GM20431 (cell line): ENCODE measurements at regions not wholly inside any gene's neighbourhood (a gene's known extent, or its start where the extent isn't known, plus 50 kb on each side); places are given as distances from the start of the nearest gene placed in this dataset.
"Not testable (repeated sequence)": the region's sequence is repeated elsewhere in the genome, so short reads cannot be mapped to it uniquely, and the experiment has no call there.

Experiments used
- in situ Hi-C: fragments of 300-500 bp; cut with MseI, MboI; formaldehyde crosslinking; loops from one replicate; pipeline ENCODE4 v1.15.0; 2020; ENCODE audit warnings: low sequenced_read_pairs; ENCODE audit not compliant: unreplicated experiment

DNA sequence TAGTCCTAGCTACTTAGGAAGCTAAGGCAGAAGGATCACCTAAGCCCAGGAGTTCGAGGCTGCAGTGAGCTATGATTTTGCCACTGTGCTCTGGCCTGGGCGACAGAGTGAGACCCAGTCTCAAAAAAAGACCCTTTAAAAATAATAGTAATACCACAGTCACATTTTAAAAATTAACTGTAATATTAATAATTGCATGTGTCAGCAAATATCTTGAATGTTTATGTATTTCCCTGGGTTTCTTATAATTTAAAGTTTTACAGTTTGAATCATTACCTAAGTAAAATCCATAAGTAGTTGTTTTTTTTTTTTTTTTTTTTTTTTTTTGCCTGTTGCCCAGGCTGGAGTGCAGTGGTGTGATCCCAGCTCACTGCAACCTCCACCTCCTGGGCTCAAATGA is 69.2 kb downstream of the LYZL2 start:
- in situ Hi-C loops = no loop called here

DNA sequence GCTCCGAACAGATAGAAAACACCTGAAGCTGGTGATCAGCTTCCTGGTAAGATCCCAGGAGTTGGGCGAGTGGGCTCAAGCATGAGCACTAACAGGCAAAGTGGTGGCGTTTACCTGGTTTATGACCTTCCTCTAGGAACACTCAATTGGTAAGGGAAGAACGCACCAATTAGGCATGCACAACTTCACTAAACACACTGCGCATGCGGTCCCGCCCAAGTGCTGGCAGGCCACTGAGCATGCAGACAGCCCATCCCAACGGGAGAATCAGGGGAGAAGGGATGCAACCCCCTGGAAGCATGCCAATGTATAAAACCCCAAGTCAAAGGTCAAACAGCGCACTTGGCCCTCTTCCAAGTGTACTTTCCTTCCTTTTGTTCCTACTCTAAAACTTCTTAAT is 70.4 kb downstream of the LYZL2 start:
- in situ Hi-C loops = no loop called here

DNA sequence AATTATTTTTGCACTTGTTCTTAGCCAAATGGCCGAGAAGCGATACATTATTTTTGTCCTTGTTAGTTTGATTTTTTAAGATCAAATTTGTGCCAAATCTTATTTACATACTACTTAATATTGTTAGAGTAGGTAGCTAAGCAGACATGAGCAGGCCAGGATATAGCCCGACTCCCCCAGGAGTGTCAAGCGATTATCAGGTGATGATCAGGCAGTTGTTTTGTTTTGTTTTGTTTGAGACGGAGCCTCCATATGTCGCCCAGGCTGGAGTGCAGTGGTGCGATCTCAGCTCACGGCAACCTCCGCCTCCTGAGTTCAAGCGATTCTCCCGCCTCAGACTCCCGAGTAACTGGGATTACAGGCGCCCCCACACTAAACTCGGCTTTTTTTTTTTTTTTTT is 71.1 kb downstream of the LYZL2 start:
- in situ Hi-C loops = no loop called here

DNA sequence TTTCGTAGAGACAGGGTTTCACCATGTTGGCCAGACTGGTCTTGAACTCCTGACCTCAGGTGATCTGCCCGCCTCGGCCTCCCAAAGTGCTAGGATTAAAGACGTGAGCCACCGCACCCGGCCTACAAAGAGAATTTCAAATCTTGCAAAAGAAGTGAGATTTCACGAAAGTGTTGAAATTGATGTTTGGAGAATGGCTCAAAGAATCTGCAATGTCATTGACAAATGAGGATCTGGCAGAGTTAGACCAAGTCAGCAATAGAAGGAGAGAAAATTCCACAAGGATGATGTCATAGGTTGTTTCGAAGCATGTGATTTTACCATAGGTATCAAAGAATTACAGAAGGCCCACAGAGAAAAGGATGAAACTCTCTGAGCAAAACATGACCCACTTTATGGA is 71.7 kb downstream of the LYZL2 start:
- in situ Hi-C loops = no loop called here

DNA sequence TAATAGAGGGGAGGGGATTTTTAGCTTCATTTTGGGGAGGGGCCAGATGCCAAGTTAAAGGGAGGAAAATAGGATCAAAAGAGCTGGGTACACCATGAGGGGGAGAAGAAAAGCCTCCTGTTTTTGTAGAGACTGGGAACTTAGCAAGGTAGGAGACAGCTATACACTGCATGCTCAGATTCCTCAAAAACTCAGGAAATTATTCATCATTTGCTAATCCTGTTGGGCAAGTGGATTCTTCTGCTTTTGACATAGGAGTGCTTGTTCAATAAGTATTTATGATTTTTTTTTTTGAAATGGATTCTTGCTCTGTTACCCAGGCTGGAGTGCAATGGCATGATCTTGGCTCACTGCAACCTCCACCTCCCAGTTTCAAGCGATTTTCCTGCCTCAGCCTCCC is 73.4 kb downstream of the LYZL2 start:
- in situ Hi-C loops = no loop called here

DNA sequence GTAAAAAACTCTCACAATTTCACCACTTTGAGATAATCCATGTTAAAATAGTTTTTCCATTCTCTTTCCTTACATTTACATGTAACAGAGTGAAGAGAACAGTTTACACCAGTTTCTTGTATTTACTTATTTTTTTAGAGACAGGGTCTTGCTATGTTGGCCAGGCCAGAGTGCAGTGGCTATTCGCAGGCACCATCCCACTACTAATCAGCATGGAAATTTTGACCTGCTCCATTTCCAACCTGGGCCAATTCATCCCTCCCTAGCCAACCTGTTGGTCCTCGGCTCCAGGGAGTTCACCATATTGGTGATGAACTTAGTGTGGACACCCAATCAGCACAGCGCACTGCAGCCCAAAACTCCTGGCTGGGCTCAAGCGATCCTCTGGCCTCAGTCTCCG is 74.1 kb downstream of the LYZL2 start:
- in situ Hi-C loops = no loop called here

DNA sequence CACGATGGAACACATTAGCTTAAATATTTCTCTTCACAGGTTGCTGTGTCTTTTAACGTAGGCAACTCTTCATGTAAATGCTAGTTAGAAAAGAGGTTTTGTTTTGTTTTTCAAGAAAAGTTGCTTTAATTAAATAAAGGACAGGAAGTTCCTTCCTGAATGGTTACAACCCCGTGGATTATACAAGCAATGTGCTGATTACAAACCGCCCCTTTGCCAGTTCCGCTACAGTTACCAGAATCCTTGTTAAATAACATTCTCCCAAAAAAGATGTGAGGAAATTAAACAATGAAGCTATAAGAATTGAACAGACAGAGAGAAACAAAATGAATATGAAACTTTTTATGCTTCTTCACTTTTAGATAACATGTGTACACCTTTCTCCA is 75.1 kb downstream of the LYZL2 start:
- in situ Hi-C loops = no loop called here

DNA sequence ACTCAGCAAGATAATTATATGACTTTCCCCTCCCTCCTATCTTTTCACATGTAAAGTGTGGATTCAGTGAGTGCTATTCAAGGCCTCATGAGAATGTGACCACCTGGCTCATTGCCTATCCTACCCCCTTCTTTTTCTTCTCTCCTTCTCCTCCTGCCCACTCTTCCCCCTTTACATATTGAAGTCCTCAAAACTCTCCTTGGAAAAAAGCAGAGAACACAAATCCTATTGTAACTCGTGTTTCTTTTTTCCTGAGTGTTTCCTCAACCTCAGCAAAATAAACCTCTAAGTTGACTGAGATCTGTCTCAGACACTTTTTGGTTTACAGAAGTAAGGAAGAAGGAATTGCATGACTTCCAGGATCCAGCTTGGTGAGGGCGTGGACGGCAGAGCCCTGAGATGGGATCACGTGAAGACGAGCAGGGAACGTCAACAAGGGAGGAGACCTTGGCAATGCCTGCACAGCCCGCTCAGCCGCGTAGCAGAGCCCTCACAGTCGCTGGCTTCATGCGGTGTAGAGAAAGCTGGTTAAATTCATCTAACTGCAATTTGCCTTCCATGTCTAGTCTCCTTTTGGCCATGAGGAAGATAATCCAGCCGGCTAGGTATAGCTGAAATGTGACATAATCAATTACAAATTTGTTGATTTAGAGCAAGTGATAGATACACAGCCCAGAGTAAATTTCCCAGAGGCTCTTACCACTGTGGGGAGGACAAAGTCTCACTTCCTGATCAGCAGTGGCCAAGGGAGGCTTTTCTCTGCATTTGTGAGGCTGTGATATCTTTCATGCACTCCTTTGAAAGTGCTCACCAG is 75.7 kb downstream of the LYZL2 start:
- in situ Hi-C loops = no loop called here

DNA sequence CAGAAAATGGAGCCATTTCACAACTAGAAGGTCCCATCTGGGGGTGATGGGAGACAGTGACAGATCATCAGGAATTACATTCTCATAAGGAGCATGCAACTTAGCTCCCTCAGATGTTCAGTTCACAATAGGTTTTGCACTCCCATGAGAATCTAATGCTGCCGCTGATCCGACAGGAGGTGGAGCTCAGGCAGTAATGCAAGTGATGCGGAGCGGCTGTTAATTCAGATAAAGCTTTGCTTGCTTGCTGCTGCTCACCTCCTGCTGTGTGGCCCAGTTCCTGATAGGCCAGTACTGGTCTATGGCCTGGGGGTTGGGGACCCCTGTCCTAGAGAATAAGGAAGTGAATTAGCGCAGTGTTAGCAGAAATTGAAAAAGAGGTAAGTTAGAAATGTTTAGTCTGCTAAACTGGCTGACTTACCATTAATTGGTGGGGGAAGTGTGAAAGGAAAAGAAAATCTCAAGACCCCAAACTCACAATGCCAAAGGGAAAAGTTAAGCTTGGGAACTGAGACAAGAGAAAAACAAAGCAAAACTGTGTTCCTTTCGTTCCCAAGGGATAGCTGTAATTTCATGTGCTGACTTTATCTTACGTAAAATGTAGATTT is 76.4 kb downstream of the LYZL2 start:
- in situ Hi-C loops = no loop called here

DNA sequence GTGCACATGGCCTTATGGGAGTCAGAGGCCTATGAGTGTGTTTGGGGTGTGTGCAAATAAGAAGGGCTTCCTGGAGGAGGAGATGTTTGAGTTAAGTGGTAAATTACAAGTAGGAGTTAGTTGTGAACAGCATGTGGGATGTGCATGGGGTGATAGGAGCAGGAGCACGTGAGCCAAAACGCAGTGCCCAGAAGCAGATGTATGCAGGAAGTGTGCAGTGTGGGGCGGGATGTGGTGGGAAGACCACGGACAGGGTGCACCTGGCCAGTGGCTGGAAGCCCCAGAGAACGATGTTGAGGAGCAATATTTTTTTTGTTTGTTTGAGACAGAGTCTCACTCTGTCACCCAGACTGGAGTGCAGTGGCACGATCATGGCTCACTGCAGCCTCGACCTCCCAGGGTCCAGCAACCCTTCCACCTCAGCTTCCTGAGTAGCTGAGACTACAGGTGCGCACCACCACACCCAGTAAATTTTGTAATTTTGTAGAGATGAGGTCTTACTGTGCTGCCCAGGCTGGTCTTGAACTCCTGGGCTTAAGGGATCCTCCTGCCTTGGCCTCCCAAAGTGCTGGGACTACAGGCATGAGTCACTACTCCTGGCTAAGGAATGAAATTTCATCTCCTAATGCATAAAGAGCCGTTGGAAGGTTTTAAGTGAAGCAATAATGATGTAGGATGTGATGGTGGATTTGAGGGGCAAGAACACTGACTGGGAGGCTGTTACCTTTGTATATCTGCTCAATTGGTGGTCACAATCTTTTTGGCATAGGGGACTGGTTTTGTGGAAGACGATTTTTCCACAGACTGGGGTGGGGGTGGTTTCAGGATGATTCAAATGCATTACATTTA is 78.4 kb downstream of the LYZL2 start:
- in situ Hi-C loops = no loop called here

DNA sequence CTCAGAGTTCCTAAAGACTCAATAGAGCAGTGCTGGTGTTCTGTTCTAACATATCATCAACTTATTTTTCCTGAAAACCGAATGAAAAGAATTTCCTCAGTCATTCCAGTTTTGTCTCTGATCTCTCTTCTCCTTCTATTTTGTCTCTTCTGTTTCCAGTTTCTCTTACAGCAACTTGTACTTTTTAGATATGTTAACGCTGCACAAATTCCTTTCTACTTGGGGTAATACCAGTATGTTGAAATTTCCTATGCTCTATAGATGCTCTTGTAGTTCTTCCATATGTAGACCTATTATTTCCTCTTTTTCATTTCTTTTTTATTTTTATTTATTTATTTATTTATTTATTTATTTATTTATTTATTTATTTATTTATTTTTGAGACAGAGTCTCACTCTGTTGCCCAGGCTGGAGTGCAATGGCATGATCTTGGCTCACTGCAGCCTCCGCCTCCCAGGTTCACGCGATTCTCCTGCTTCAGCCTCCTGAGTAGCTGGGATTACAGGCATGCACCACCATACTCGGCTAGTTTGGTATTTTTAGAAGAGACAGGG is 80.3 kb downstream of the LYZL2 start:
- in situ Hi-C loops = not testable (repeated sequence)

DNA sequence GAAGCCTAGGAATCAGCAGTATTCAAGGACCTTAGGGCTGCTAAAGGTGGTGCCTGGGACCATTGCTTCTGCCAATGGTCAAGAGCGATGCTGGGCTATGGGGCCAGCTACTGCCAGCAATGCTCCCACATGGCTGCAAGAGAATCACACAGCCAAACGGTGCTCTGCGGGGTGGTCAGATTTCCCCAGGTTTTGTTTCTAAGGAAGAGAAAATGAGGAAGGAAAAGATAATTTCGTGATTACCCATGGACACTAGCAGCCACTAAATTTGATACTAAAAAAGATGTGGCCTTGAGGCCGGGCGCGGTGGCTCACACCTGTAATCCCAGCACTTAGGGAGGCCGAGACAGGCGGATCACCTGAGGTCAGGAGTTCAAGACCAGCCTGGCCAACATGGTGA is 83.0 kb downstream of the LYZL2 start:
- in situ Hi-C loops = no loop called here

DNA sequence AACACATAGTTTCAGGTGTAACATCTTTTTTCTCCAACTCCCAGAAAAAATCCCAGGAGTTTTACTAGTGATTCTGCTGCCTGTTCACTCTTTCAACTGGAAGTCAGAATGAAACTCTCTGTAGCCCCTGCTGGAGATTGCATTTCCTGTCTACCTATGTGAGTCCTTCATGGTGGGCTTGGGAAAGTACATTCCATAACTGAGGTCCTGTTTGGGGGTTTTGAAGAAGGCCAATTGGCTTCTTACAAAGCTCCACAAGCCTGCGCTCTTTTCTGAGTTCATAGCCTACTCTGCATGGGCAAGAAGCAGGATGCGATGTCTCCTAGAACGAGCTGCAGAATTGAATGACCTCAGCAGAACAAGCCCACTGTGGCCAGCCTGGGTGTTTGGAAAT is 86.7 kb downstream of the LYZL2 start:
- in situ Hi-C loops = no loop called here

DNA sequence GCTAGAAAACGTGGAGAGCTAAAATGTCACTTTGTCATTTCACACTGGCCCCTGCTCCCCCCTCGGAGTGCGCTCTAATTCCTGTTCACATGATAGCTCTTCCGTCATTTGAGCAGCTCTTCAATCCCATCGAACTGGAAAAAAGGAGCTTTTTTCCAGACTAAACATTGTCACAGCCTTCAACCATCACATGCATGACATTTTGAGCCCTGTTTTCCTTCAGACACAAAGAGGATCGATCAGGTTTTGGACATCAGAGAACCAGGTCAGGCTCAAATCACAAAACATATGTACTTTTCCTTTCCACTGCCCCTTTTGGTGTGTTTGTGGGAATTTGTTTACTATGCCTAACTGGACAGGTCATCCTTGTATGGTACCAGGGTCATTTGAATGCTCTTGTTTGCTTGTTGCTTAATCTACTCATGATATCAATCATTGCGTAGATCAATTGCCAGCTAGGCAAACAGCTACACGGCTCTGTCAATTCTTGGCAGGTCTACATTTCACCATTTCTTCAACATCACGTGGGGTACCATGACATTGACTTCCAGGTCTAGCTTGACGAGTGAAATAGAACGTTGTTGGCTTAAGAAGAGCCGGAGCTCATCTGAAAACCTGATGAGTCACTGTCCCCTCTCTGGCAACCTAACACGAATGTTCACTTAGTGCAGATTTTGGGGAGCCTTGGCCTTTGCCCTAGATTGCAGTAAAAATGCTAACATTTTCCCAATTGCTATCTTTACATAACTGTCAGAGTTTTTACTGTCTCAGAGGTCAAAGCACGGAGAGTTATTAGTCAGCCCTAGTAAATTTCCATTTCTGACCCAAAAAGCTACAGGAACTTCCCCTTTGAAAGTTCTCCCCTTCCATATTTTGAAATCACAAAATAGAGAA is 87.3 kb downstream of the LYZL2 start:
- in situ Hi-C loops = no loop called here

DNA sequence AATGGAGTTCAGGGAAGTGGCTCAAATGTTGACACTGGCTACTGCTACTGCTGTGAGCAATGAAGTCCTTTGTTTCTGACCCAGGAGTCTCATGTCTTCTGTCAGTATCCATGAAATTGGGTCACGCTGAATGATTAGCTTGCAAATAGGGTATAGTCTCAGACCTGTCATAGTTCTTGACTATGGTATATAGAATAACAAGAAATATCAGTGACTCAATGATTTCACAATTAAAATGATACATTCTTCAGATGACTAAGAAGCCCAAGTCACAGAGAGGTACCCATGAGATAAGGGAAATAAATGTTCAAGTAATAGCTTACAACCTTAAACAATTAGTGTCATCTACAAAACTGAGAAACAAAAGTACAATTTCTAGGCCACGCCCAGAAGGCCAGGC is 89.3 kb downstream of the LYZL2 start:
- in situ Hi-C loops = no loop called here

DNA sequence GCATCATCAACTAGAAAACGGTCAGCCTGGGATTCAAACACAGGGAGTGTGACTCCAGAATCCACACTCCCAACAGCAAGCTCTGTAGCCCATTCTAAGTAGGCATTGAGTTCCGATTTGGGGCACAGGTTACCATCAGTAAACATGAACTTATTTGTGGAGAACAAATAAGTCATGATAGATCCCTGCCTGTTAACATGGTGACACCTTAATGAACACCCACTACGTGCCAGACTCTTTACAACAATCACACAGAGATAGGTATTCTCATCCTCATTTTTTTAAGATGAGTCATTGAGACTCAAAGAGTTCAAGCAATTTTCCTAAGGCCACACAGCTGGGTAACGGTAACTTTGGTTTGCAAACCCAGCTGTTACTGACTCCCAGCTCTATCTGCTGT is 91.5 kb downstream of the LYZL2 start:
- in situ Hi-C loops = loop anchor here (10.0 kb wide), 1 partner anchor 143 kb away; no protein-coding TSS in a partner anchor

DNA sequence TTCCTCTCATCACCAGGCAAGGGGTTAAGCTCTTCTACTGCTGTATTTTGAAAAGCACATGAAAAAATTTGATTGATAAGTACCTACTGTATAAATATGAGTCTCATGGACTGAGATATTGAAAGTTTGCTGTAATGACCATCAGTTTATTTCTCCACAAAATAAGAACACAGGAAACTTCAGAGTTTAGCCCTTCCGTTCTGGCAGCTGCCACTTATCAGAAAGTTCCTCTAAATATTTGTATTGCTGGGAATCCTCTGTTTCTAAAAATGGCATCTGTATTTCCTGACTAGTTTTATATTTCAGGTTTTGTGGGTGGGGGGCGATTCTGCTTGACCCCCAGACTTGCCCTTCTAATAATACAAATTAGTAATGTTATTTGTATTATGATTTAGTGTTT is 92.0 kb downstream of the LYZL2 start:
- in situ Hi-C loops = loop anchor here (10.0 kb wide), 1 partner anchor 143 kb away; no protein-coding TSS in a partner anchor

DNA sequence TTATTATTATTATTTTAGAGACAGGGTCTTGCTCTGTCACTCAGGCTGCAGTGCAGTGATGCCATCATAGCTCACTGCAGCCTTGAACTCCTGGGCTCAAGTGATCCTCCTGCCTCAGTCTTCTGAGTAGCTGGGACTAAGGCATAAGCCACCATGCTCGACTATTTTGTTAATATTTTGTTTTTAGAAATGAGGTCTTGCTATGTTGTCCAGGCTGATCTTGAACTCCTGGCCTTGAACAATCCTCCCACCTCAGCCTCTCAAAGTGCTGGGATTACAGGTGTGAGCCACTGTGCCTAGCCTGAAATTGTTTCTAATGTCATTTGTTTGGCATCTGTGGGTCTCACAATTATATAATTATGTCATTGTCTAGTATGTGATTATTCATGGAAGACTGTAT is 92.4 kb downstream of the LYZL2 start:
- in situ Hi-C loops = loop anchor here (10.0 kb wide), 1 partner anchor 142 kb away; no protein-coding TSS in a partner anchor

DNA sequence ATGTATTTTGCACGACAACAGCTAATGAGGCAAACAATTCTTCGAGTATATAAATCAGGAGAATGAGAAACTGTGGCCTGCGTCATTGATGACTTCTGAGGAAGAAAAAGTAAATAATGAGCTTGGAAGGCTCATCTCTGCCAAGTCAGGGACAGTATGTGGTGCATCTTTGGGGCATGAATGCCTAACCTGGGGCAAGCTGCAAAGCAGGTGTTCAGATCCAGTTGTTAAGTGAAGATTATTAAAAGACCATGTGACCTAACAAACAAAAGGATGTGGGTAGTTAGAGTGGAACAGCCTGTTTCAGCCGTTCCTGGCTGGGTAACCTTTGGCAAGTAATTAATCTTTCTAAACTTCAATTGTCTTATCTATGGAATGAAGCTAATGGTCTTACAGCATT is 93.0 kb downstream of the LYZL2 start:
- in situ Hi-C loops = loop anchor here (10.0 kb wide), 1 partner anchor 142 kb away; no protein-coding TSS in a partner anchor
